Natural killer cell (primary cell): ENCODE measurements at regions not wholly inside any gene's neighbourhood (a gene's known extent, or its start where the extent isn't known, plus 50 kb on each side); places are given as distances from the start of the nearest gene placed in this dataset.

Experiments used
- ATAC-seq, 3 donors: fragments of 150-1000 bp in 2 of 3; fragments of 200-7000 bp in 1 of 3; cut with Tn5 transposase; 1 replicate in 1 of 3; 2 replicates in 2 of 3; pipeline ENCODE4 v1.10.0; 2021; ENCODE audit warnings: mild to moderate bottlenecking in 2 of 3, moderate library complexity in 2 of 3
- DNase-seq, 2 donors: peaks; one replicate each; pipeline versions ENCODE4 v3.0.0 to v3.0.0-alpha.2; 2013 to 2021; ENCODE audit warnings: mixed read lengths in 1 of 2
- H3K27ac ChIP-seq: one replicate; pipeline ENCODE4 v1.5.1; 2013; ENCODE audit warnings: mild to moderate bottlenecking, low read length
- H3K27me3 ChIP-seq: one replicate; pipeline ENCODE4 v1.6.1; 2013; ENCODE audit warnings: low read length; ENCODE audit not compliant: control insufficient read depth, insufficient read depth
- H3K36me3 ChIP-seq: one replicate; pipeline ENCODE4 v1.6.1; 2013; ENCODE audit warnings: low read length; ENCODE audit not compliant: control insufficient read depth, insufficient read depth
- H3K4me1 ChIP-seq: one replicate; pipeline ENCODE4 v1.6.1; 2013; ENCODE audit warnings: low read length; ENCODE audit not compliant: control insufficient read depth, insufficient read depth
- H3K4me3 ChIP-seq: one replicate; pipeline ENCODE4 v1.5.1; 2013; ENCODE audit warnings: low read length
- H3K9me3 ChIP-seq: one replicate; pipeline ENCODE4 v1.6.1; 2013; ENCODE audit warnings: low read length; ENCODE audit not compliant: control insufficient read depth, insufficient read depth
- H3K27ac Mint-ChIP-seq, 2 donors: one replicate each; pipeline ENCODE4 v1.8.0; 2022; ENCODE audit warnings: mild to moderate bottlenecking in 2 of 2, mixed read lengths in 2 of 2, moderate library complexity in 1 of 2
- H3K27me3 Mint-ChIP-seq, 2 donors: one replicate each; pipeline ENCODE4 v1.8.0; 2022; ENCODE audit warnings: low read depth in 2 of 2, mixed read lengths in 2 of 2
- H3K36me3 Mint-ChIP-seq: one replicate; pipeline ENCODE4 v1.8.0; 2022; ENCODE audit warnings: mixed read lengths
- H3K4me1 Mint-ChIP-seq, 2 donors: one replicate each; pipeline ENCODE4 v1.8.0; 2022; ENCODE audit warnings: mixed read lengths in 2 of 2
- H3K4me3 Mint-ChIP-seq: one replicate; pipeline ENCODE4 v1.8.0; 2022; ENCODE audit warnings: mild to moderate bottlenecking, moderate library complexity, mixed read lengths
- H3K9me3 Mint-ChIP-seq, 2 donors: one replicate each; pipeline ENCODE4 v1.8.0; 2022; ENCODE audit warnings: mixed read lengths in 2 of 2
- CTCF ChIP-seq: fragments of 200-600 bp; IDR thresholded peaks from one replicate; pipeline ENCODE4 v1.8.0; 2022; ENCODE audit warnings: antibody characterized with exemption
- WGBS: methylation state at CpG from one replicate; pipeline ENCODE4 v1.1.7; 2013; ENCODE audit warnings: missing lambda C conversion rate; ENCODE audit not compliant: insufficient coverage; 5-methylcytosine and 5-hydroxymethylcytosine counted together
- intact Hi-C: fragments of 100-400 bp; cut with micrococcal nuclease; formaldehyde crosslinking; loops from one replicate; pipeline ENCODE4 v1.14.2; 2022

- Mint-ChIP-seq H3K27ac (no peak overlapping the region), H3K9me3 (no peaks in the 10 kb centered on the region), H3K27me3 (no peaks in the 10 kb centered on the region), H3K4me1 (no peaks in the 10 kb centered on the region), H3K4me3 (no peak overlapping the region), H3K36me3 (no peaks in the 10 kb centered on the region)
- H3K9me3 ChIP-seq = no peaks in the 10 kb centered on the region
- intact Hi-C loops = no loop called here
- WGBS = 89% methylated on average over 8 of the region's 8 CpGs
- no peak for TF ChIP-seq CTCF
- no peaks in the 10 kb centered on the region for H3K27me3 ChIP-seq
- H3K36me3 ChIP-seq = no peaks in the 10 kb centered on the region
- no peak overlapping the region for H3K4me3 ChIP-seq
- H3K4me1 ChIP-seq = no peaks in the 10 kb centered on the region
- ATAC-seq (no peak), DNase-seq (no peak)
- no peak overlapping the region for H3K27ac ChIP-seq
Observed at GRCh38 chr10:130817046-130817624, 494.4 kb downstream of the TCERG1L start.

- 85% methylated on average over 6 of the region's 6 CpGs for WGBS
Observed at GRCh38 chr10:130817674-130818073, 493.8 kb downstream of the TCERG1L start.

GRCh38 chr10:130820880-130821482 lies 490.5 kb downstream of the TCERG1L start:
- intact Hi-C loops = no loop called here
- no peaks in the 10 kb centered on the region for H3K4me1 Mint-ChIP-seq
- ATAC-seq (peak in 1 of 3 donors; percentile 30), DNase-seq (no peak)
- Histone ChIP-seq H3K4me1 (no peaks in the 10 kb centered on the region), H3K27me3 (no peaks in the 10 kb centered on the region), H3K4me3 (no peak overlapping the region), H3K27ac (no peak overlapping the region), H3K9me3 (peaks cover 3% of the 10 kb centered on the region), H3K36me3 (no peaks in the 10 kb centered on the region)
- H3K27ac Mint-ChIP-seq = no peak overlapping the region
- no peaks in the 10 kb centered on the region for H3K27me3 Mint-ChIP-seq
- TF ChIP-seq CTCF = no peak
- no peaks in the 10 kb centered on the region for H3K36me3 Mint-ChIP-seq
- peaks cover 5% of the 10 kb centered on the region in 2 donors for H3K9me3 Mint-ChIP-seq
- 87% methylated on average over 10 of the region's 11 CpGs for WGBS
- no peak overlapping the region for H3K4me3 Mint-ChIP-seq

More at GRCh38 chr10:130817674-130818073, 493.8 kb downstream of the TCERG1L start:
- intact Hi-C loops = no loop called here
- DNase-seq (no peak), ATAC-seq (no peak)
- H3K4me1 Mint-ChIP-seq = no peaks in the 10 kb centered on the region
- no peak overlapping the region for H3K4me3 ChIP-seq
- H3K36me3 Mint-ChIP-seq = no peaks in the 10 kb centered on the region
- no peak overlapping the region for H3K4me3 Mint-ChIP-seq
- H3K9me3 ChIP-seq = no peaks in the 10 kb centered on the region
- H3K36me3 ChIP-seq = no peaks in the 10 kb centered on the region
- no peaks in the 10 kb centered on the region for H3K9me3 Mint-ChIP-seq
- no peak overlapping the region for H3K27ac Mint-ChIP-seq
- no peak overlapping the region for H3K27ac ChIP-seq
- no peaks in the 10 kb centered on the region for H3K27me3 Mint-ChIP-seq
- no peaks in the 10 kb centered on the region for H3K4me1 ChIP-seq
- no peaks in the 10 kb centered on the region for H3K27me3 ChIP-seq
- TF ChIP-seq CTCF = no peak
